Adrenal gland (tissue), 5 donors: ENCODE measurements at regions not wholly inside any gene's neighbourhood (a gene's known extent, or its start where the extent isn't known, plus 50 kb on each side); places are given as distances from the start of the nearest gene placed in this dataset.

ENCODE experiments used
- CTCF ChIP-seq, 6 experiments: fragments of 450-650 bp in 4 of 6; fragments of 200-600 bp in 2 of 6; sonication (generic) in 1 of 6; IDR thresholded peaks; 1 replicate in 5 of 6; 2 replicates in 1 of 6; pipeline versions ENCODE4 v1.5.1 to v1.8.0; 2016 to 2021; ENCODE audit warnings: antibody characterized with exemption in 6 of 6, mild to moderate bottlenecking in 2 of 6, moderate library complexity in 1 of 6
- POLR2A ChIP-seq, 2 donors: fragments of 450-650 bp; IDR thresholded peaks; one replicate each; pipeline ENCODE4 v1.6.1; 2017; ENCODE audit warnings: antibody characterized with exemption in 2 of 2, mild to moderate bottlenecking in 2 of 2, moderate library complexity in 1 of 2
- donor health status: DM: no; HTN: no; CAD: no.

- TF ChIP-seq CTCF (IDR thresholded peaks at IDR 0.05) (no peak), POLR2A (IDR thresholded peaks at IDR 0.05) (no peak)
Observed at GRCh38 chr10:71067098-71067740, 145.2 kb upstream of the UNC5B start.
